ENCODE measurements at regions not wholly inside any gene's neighbourhood (a gene's known extent, or its start where the extent isn't known, plus 50 kb on each side); places are given as distances from the start of the nearest gene placed in this dataset.

DNA sequence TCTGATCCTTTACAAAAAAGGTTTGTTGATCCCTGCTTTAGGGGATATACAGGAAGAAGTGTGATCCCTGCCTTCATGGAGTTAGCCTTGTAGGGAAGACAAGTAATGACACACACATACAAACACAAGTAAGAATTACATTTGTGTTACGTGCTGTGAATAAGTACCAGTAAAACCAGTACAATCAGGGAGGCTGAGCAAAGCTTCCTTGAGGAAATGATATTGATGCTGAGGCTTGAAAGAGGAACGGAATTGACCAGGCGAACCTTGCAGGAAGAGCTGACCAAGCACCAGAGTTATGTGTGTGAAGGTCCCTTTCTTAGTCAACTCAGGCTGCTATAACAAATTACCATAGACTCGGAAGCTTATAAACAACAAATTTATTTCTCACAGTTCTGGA, 83.6 kb upstream of the CACUL1 start:
- Histone ChIP-seq H3K36me3 (no peaks in the 10 kb centered on the region), H3K27me3 (no peaks in the 10 kb centered on the region), H3K9me3 (no peaks in the 10 kb centered on the region), H3K4me1 (no peaks in the 10 kb centered on the region), H3K27ac (no peak overlapping the region), H3K4me3 (no peak overlapping the region)
- TF ChIP-seq EP300 (IDR thresholded peaks at IDR 0.05): no peak
- no peak for TF ChIP-seq POLR2A (IDR thresholded peaks at IDR 0.05)
- TF ChIP-seq, protein P1, sequence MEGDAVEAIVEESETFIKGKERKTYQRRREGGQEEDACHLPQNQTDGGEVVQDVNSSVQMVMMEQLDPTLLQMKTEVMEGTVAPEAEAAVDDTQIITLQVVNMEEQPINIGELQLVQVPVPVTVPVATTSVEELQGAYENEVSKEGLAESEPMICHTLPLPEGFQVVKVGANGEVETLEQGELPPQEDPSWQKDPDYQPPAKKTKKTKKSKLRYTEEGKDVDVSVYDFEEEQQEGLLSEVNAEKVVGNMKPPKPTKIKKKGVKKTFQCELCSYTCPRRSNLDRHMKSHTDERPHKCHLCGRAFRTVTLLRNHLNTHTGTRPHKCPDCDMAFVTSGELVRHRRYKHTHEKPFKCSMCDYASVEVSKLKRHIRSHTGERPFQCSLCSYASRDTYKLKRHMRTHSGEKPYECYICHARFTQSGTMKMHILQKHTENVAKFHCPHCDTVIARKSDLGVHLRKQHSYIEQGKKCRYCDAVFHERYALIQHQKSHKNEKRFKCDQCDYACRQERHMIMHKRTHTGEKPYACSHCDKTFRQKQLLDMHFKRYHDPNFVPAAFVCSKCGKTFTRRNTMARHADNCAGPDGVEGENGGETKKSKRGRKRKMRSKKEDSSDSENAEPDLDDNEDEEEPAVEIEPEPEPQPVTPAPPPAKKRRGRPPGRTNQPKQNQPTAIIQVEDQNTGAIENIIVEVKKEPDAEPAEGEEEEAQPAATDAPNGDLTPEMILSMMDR (IDR thresholded peaks at IDR 0.05): no peak
- 76 to 88% methylated on average over 4 of the region's 4 CpGs for WGBS, 2 donors
- no peak for DNase-seq (ENCODE audit: low spot score in 2 of 2)

DNA sequence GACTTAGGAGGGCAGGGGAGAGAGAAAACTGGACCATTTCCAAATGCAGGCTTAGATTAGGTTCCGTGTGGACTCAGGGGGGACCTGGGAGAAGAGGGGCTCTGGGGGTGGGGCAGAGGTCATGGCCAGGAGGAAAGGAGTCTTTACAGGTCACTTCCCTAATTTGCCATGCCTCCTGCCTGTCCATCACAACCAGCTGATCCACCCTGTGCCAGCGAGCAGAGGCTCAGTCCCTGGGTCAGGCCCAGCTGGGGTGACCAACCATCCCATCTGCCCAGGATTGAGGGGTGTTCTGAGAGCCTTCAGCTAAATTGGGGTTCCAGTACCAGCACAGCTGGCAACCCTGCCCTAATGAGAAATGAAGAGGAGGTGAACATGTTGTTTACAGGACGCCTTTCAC, 84.6 kb upstream of the CACUL1 start:
- H3K27me3 ChIP-seq: no peaks in the 10 kb centered on the region
- no peak overlapping the region for H3K27ac ChIP-seq
- no peaks in the 10 kb centered on the region for H3K36me3 ChIP-seq
- H3K9me3 ChIP-seq: no peaks in the 10 kb centered on the region
- 85 to 89% methylated on average over 3 of the region's 3 CpGs for WGBS, 2 donors
- TF ChIP-seq, protein P1 (IDR thresholded peaks at IDR 0.05): no peak
- TF ChIP-seq EP300 (IDR thresholded peaks at IDR 0.05): no peak
- no peak for TF ChIP-seq POLR2A (IDR thresholded peaks at IDR 0.05)
- no peak for DNase-seq (ENCODE audit: low spot score in 2 of 2)
- H3K4me1 ChIP-seq: no peaks in the 10 kb centered on the region
- no peak overlapping the region for H3K4me3 ChIP-seq

DNA sequence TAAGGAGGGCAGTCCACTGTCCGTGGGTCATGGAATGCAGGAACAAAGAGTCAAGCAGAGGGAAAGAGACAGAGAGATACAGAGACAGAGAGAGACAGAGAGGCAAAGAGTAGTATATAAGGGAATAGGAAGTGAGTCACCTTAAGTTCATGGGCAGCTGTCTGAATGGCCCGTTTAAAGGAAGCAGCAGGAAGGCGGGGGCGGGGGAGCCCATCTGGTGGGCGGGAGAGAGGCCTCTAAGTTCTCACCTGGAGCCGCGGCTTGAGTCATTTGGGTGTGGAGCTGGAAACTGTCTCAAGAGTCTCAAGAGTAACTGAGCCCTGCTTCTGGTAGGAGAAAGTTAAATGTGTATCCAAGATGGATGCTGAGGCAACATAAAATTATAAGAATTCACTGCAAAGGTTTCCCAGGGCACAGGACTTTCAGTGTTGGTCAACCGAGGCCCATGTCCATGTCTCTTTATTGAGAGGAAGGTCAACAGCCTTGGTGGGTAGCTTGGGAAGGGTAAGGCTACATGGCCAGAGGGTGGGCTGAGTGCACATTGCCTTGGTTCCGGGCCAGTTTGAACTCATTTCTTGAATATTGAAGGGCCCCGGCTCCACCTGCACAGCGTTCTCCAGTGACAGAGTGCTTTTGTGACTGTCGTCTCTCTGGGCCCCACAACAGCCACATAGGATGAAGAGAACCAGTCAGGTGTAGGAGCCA, 85.5 kb upstream of the CACUL1 start:
- no peak for DNase-seq (ENCODE audit: low spot score in 2 of 2)
- Histone ChIP-seq H3K4me1 (no peaks in the 10 kb centered on the region), H3K27me3 (no peaks in the 10 kb centered on the region), H3K9me3 (no peaks in the 10 kb centered on the region), H3K27ac (no peak overlapping the region), H3K36me3 (no peaks in the 10 kb centered on the region), H3K4me3 (no peak overlapping the region)
- no peak for TF ChIP-seq EP300 (IDR thresholded peaks at IDR 0.05)
- TF ChIP-seq, protein P1 (IDR thresholded peaks at IDR 0.05): no peak
- no peak for TF ChIP-seq POLR2A (IDR thresholded peaks at IDR 0.05)
- WGBS, 2 donors: 79 to 82% methylated on average over 12 of the region's 12 CpGs

DNA sequence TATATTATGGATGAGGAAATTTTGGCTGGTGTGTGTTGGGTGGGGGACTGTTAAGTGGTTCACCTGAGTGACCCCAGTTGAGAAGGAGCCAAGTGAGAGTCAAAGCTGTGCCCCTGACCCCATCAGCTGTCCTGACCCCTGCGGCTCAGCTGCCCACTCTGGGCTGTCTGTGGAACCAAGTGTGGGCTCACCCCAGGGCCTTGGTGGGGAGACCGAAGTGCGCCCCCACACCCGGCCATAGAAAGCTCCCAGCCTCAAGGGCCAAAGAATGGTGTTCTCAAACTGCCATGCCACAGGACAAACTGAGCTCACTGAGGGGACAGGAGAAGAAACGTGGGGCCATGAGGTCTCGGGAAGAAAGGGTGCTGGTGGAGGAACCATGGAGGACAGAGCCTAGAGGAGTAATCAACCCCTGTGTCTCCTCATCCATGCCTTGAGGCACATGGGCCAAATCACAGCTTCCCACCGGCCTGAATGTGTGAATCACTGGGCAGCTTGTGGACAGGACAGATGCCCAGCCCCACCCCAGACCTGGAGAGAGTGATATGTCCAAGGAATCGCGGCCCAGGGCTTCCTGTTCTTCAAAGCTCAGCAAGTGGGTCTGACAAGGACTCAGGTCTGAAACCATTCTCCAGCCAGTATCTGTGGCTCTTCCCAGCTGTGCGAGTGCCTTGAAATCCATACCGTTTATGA, 86.2 kb upstream of the CACUL1 start:
- H3K4me1 ChIP-seq: no peaks in the 10 kb centered on the region
- no peaks in the 10 kb centered on the region for H3K27me3 ChIP-seq
- no peaks in the 10 kb centered on the region for H3K9me3 ChIP-seq
- H3K4me3 ChIP-seq: no peak overlapping the region
- DNase-seq (ENCODE audit: low spot score in 2 of 2): no peak
- H3K36me3 ChIP-seq: no peaks in the 10 kb centered on the region
- TF ChIP-seq, protein P1 (IDR thresholded peaks at IDR 0.05): no peak
- no peak overlapping the region for H3K27ac ChIP-seq
- WGBS, 2 donors: 88 to 95% methylated on average over 10 to 11 of the region's 11 CpGs

DNA sequence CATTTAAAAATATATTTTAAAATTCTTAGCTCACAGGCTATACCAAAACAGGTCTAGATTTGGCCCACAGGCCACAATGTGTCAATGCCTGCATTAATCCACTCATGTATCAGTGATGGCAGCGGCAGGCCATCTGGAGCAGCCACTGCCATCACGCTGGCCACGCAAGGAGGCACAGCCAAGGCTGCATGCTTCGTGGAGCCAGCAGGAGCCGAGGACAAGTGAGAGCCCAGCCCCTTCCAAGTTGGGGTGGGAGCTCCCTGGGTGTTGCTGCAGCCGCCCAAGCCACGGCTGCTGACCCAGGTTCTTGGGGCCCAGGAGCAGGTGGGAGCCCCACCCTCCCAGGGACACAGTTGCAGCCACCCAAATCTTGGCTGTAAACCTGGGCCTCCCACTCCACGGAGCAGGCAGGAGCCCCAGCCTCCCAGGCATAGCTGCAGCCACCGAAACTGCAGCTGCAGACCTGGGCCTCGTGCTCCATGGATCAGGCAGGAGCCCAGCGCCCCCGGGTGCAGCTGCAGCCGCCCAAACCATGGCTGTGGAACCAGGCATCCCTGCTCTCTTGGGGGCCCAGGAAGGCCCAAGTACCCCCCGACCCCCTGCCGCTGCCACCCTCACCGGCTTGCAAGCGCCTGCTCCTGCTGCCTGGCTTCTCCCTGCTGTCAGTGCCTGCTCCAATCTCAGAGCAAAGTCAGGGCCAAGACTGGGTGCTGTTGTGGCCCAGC, 87.3 kb upstream of the CACUL1 start:
- 86 to 89% methylated on average over 7 to 17 of the region's 17 CpGs for WGBS, 2 donors
- Histone ChIP-seq H3K9me3 (no peaks in the 10 kb centered on the region), H3K36me3 (no peaks in the 10 kb centered on the region), H3K27me3 (no peaks in the 10 kb centered on the region), H3K4me1 (no peaks in the 10 kb centered on the region), H3K27ac (no peak overlapping the region), H3K4me3 (no peak overlapping the region)
- DNase-seq (ENCODE audit: low spot score in 2 of 2): no peak
- TF ChIP-seq EP300 (IDR thresholded peaks at IDR 0.05) (no peak), POLR2A (IDR thresholded peaks at IDR 0.05) (no peak)
- TF ChIP-seq, protein P1 (IDR thresholded peaks at IDR 0.05): no peak
